Fibroblast of peridontal ligament (primary cell): ENCODE measurements at regions not wholly inside any gene's neighbourhood (a gene's known extent, or its start where the extent isn't known, plus 50 kb on each side); places are given as distances from the start of the nearest gene placed in this dataset.
A peak's percentile ranks its signal among the peaks of the same experiment; 100 is the strongest.
"Not testable (repeated sequence)": the region's sequence is repeated elsewhere in the genome, so short reads cannot be mapped to it uniquely, and the experiment has no call there.

Experiments
- DNase-seq: peaks from one replicate; pipeline ENCODE4 v3.0.0-alpha.2; 2010; ENCODE audit errors: extremely low read depth

- DNase-seq, result no peak
Measured at GRCh38 chr3:152581951-152582350, 253.0 kb upstream of the P2RY1 start.

DNA sequence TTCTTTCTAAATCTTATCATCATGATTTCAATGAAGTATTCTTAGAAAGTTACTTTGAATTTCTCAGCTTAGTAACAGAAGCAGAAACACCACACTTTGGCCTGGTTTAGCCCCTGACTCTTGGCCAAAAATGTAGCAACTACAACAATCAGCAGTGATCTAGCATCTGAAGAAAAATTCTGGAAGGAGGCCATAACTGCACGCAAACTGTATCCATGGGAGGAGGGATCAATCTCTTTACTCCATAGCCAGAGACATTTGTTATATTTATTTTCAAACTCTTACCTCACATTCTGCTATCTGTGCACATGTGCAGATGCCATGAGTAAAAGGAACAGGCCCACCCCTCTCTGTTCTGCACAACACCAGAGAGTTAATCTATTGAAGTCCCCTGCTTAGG lies 251.0 kb upstream of the P2RY1 start:
- DNase-seq, result peak; percentile 74

- no peak for DNase-seq
Measured at GRCh38 chr3:152586974-152587373, 248.0 kb upstream of the P2RY1 start.

GRCh38 chr3:152587861-152588260 lies 247.1 kb upstream of the P2RY1 start:
- no peak for DNase-seq

DNA sequence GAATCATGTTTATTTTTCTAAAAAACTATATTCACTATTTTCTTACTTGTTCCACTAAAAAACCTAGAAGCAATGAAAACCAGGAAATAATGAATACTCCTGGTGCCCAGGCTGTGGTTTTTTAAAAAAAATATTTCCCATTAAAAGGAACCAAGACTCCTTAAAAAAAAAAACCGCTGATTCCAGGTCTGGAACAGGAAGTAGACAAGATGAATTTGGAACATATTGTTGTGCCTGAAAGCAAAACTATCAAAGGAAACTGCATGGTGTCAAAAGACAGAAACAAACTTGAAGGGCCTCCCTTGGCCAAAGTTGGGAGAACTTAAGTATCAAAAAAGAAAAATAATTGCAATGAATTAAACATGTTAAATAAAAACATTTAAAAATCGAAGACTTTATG lies 245.3 kb upstream of the P2RY1 start:
- no peak for DNase-seq

DNA sequence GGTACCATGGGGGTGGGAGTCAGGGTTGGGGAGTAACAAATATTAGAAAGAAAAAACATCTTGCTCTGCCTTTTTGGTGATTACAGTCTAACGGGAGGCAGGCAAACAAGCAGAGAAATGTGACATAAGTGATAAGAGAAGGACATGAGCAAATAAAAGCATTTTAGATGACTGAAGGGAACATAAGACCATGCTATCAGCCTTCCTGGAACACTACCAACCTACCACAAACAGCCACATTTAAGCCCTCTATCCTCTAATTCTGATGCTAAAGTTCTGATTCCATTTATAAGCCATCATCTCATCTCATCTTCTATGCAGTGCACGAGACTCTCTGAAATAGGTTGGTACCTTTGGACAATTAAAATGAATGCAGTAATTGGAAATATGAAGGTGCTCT lies 243.4 kb upstream of the P2RY1 start:
- DNase-seq, result no peak

- no peak for DNase-seq
Measured at GRCh38 chr3:152593242-152593641, 241.7 kb upstream of the P2RY1 start.

DNA sequence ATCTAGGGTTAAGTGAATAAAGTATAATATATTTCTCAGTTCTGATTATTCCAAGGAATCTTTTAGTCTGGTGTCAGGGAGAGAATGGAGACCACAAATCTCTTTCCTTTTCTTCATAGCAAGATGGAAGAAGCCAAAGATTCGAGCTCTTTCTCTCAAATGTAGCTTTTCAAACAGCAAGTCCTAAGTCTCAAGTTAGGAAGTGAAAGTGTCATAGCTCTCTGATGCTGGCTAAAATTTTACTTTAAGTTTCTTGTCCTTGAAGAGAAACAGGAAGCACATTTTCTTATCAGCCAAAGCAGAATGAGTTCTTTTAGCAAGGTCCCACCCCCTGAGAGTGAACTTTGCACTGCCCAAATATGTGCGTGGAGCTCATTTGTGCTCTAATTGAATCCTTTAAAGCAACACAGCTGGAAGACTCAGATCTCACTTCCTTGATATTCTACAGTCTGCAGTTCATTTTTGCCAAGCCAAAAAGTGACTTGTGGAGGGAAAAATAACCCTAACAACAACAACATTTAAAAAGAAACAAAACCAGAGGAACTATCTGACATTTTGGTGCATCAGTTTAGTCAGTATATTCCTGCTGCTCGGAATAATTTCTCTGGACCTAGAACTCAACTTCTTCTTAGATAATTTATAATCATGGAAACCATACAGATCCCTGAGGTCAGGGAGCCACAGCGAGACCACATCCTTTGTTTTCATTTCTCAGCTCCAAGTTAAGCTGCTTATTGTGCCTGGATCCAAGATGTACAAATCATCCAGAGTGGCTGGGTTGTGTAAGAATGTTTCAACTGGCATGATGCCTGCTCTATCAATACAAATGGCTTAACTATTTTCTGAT lies 238.7 kb upstream of the P2RY1 start:
- DNase-seq, result peak; percentile 91

- DNase-seq, result not testable (repeated sequence)
Measured at GRCh38 chr3:152596832-152597231, 238.1 kb upstream of the P2RY1 start.

GRCh38 chr3:152606146-152606545 lies 228.8 kb upstream of the P2RY1 start:
- DNase-seq, result no peak

- DNase-seq, result no peak
Measured at GRCh38 chr3:152607179-152607578, 227.8 kb upstream of the P2RY1 start.

DNA sequence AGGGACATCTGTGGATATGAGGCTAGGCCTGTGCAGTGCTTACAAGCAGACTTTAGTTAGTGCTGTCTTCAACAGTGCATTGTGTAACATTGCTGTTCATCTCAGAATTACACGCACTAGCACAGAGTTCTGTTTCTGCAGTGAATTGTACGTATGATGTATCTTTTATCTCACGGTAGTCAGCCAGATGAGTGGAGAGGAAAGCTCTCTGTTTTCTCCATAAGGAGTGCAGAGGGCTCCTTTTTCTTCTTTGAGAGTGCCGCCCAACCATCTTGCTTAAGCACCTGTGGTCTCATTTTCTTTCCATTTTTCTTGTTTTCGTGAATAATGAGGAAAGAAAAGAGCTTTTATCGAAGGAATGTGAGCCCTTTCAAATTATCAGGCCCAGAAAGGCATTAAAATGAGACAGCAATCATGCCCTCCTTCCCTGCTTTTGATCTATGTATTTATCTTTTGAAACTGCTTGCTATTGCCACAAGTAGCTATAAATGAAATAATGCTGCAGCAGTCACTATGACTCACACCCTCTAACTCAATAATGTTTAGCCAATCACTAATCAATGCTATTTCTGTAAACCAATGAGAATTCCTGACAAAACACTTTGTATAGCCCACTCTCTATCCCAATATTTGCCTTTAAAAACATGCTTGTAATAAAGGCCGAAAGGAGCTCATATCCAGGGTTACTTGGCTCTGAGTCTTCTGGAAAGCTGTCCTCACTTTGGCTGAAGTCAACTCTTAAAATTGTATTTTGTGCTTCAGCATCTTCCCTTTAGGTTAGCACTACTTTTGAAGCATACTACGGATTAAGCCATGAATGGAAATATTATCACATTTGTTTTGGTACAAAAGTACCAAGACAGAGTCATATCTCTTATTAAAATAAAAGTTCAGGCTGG lies 226.0 kb upstream of the P2RY1 start:
- no peak for DNase-seq

GRCh38 chr3:152609891-152610290 lies 225.0 kb upstream of the P2RY1 start:
- no peak for DNase-seq

DNA sequence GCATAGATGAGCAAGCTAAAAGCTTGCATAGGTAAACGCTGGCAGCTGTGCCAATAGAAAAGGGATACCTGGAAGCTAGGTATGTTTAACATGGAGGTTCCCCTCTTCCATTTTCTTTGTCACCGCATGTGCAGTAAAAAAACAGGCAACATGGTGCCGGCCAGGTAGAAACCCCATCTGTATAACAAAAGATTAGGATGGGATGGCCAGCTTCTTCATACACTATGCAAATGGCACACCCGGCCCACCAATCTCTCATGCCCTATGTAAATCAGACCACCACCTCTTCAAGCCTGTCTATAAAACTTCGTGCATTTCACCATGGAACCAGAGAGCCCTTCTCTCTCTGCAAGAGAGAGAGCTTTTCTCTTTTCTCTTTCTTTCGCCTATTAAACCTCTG lies 224.3 kb upstream of the P2RY1 start:
- no peak for DNase-seq

DNA sequence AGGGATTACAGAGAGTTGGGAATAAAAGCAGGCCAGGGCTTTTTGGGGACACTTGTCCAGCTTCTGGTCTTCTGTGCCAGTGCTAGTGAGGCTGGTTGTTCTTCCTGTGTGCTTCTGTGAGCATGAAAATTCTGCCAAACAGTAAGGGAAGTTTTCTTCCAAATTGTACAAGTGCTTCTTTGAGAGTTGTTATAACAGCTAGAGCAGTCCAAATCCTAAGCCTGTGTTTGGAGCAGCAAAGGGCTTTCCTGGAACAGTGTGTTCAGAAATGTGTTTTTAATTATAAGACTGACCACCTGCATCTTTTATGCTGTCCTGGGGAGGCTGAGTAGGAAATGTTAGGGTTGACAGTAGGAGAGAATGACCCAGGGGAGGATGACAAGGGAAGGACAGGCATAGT lies 223.0 kb upstream of the P2RY1 start:
- DNase-seq, result no peak

DNA sequence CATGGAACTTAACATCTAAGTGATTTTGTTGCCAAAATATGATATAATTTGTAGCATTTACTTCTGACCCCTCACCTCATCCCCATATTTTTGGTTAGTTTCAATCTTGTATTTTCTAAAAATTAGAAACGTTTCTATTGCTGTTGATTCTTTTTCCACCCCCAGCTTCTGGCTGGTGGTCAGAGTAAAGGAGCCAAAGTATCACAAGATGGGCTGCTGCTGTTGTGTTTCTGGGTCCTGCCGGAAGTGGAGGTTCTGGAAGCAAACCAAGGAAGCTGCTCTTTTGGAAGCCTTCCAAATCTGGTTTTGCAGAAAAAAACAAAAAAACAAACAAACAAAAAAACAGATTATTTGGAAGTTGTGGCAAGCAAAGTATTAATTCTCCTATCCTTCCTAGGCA lies 221.1 kb upstream of the P2RY1 start:
- no peak for DNase-seq

DNA sequence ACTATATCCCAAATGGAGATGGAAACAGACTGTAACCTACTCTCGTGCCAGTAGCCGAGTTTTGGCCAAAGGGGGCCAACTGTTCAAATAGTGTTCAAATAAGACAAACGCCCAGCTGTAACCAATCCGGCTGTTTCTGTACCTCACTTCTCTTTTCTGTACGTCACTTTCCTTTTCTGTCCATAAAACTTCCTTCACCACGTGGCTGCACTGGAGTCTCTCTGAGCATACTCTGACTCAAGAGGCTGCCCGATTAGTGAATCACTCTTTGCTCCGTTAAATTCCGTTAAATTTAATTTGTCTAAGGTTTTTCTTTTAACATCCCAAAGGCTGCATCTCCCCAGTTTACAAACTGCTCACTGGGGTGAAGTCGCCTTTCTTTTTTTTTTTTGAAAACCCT lies 219.2 kb upstream of the P2RY1 start:
- DNase-seq, result no peak

DNA sequence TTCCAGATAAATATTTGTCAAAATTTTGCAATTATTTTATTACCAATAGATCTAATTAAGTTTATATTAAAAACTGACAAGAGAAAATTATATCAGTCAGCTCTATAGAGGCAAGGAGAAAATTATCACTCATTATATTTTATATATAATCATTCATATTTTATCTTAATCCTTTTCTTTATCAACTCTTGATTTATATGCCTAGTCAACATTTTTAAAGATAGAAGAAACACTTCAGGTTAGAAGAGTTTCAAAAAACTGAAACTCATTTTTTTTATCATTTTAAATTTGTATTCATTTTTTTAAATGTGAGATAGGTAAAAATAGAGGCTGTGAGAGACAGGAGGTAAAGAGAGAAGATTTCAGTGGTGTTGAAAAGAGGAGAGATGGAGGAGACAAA lies 217.3 kb upstream of the P2RY1 start:
- DNase-seq, result no peak

DNA sequence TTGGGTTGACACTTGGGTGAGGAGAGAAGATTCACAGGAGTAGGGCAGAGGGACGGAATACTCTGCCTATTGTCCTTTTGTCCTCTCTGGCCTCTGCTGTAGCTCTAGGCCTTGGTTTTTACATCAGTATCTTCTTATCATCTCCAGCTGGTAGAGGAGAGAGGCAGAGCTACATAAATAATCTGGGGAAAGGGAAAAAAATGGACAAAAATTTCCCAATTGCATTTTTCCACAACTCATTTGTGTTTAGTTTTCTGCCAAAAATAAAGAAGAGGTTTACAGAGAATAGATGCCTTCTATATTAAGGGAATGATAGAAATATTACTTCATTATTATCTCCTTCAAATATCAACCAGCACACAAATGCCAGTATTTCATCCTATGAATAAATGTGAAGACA lies 216.4 kb upstream of the P2RY1 start:
- DNase-seq, result no peak

DNA sequence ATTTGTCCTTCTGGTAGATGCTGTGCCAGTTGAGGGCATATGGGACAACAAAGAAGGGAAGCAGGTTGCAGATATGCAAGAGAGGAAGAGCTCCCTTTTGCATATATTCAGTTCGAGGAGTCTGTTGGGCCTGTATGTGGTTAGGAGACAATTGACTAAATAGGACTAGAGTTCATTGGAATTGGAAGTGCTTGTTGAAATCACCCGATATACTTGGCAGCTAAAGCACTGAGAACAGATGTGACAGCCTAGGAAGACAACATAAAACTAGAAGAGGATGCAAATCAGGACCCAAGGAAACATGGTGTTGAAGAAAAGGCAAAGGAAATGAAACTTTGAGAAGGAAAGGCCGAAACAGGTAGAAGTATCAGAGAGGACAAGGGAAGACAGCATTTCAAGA lies 215.2 kb upstream of the P2RY1 start:
- no peak for DNase-seq

GRCh38 chr3:152620395-152620794 lies 214.5 kb upstream of the P2RY1 start:
- no peak for DNase-seq

DNA sequence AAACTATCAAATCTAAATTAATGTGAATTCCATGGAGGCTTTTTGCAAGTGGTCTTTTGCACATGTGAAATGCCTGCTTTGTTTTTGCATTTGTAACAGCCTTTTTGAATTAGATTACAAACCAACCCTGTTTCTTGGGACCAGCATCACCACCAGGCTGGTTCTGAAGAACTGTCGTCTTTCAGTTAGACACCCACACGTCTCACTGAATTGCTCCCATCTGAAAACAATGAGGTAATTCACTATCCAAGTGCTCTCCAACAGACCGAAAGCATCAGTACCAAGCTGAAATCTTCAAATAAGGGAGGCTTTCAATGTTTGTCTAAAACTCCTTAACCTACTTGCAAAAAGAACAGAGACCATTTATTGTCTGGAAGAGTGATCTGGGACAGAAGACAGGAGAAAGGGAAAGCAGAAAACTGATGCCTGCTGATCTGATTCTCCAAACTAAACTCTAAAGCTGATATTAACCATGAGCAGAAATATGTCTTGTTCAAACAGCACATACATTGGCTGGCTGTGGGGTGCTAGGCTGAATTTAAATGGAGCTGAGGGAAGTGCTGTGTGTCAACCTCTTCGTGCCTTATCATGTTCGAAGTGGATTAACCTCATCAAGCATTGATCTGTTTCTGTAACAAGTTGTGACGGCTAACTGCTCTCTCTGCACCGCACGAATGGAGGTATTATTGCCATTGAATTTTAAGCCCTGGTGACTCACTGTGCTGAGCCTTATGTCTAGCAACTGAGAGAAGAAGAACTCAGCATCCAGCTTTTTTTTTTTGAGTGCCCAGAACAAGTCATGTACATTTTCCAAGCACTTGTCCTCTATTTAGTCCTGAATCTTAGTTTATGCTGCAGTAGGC lies 213.7 kb upstream of the P2RY1 start:
- no peak for DNase-seq
